ENCODE measurements at regions not wholly inside any gene's neighbourhood (a gene's known extent, or its start where the extent isn't known, plus 50 kb on each side); places are given as distances from the start of the nearest gene placed in this dataset.

- TF ChIP-seq CTCF (IDR thresholded peaks at IDR 0.05) (no peak), REST (IDR thresholded peaks at IDR 0.05; ENCODE audit: insufficient read depth in 1 of 2, low read depth in 2 of 2, low read length in 1 of 2) (no peak), POLR2AphosphoS5 (IDR thresholded peaks at IDR 0.05; ENCODE audit: low read depth, low read length) (no peak)
Measured at GRCh38 chr5:2910401-2911175, 159.1 kb upstream of the IRX2 start.

Data from Panc1 (cell line).